ENCODE measurements at regions not wholly inside any gene's neighbourhood (a gene's known extent, or its start where the extent isn't known, plus 50 kb on each side); places are given as distances from the start of the nearest gene placed in this dataset.

DNA sequence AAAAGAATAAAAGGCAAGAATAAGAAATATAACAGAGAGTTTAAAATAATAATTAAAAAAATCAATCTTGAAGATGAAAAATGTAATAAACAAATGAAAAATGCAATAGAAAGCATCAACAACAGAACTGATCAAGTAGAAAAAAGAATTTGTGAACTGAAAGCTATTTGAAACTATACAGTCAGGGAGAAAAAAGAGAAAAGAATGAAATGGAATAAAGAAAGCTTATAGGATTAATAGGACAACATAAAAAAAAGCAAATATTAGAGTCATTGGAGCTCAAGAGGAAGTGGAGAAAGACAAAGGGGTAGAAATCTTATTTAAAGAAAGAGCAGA lies 126.8 kb upstream of the RPL34 start:
- TF ChIP-seq ZNF501 (CRISPR knock-in tag; IDR thresholded peaks at IDR 0.05) (no peak), HCFC1 (IDR thresholded peaks at IDR 0.05; ENCODE audit: low read depth, low read length) (no peak), EZH2 (conservative IDR thresholded peaks at IDR 0.05; ENCODE audit: low read depth, low read length) (no peak), CEBPB (IDR thresholded peaks at IDR 0.05; ENCODE audit: borderline replicate concordance, low read depth, low read length) (no peak), ZNF562 (CRISPR knock-in tag; IDR thresholded peaks at IDR 0.05; ENCODE audit: borderline replicate concordance) (no peak)
- TF ChIP-seq, protein P1, sequence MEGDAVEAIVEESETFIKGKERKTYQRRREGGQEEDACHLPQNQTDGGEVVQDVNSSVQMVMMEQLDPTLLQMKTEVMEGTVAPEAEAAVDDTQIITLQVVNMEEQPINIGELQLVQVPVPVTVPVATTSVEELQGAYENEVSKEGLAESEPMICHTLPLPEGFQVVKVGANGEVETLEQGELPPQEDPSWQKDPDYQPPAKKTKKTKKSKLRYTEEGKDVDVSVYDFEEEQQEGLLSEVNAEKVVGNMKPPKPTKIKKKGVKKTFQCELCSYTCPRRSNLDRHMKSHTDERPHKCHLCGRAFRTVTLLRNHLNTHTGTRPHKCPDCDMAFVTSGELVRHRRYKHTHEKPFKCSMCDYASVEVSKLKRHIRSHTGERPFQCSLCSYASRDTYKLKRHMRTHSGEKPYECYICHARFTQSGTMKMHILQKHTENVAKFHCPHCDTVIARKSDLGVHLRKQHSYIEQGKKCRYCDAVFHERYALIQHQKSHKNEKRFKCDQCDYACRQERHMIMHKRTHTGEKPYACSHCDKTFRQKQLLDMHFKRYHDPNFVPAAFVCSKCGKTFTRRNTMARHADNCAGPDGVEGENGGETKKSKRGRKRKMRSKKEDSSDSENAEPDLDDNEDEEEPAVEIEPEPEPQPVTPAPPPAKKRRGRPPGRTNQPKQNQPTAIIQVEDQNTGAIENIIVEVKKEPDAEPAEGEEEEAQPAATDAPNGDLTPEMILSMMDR (CRISPR knock-in tag; IDR thresholded peaks at IDR 0.05): no peak
